ENCODE measurements at regions not wholly inside any gene's neighbourhood (a gene's known extent, or its start where the extent isn't known, plus 50 kb on each side); places are given as distances from the start of the nearest gene placed in this dataset.

GRCh38 chr13:21898459-21898858 lies 227.6 kb downstream of the FGF9 start:
- TF ChIP-seq CTCF (conservative IDR thresholded peaks at IDR 0.05; ENCODE audit: low read depth, low read length), result no peak
- no peak for TF ChIP-seq EZH2 (IDR thresholded peaks at IDR 0.05; ENCODE audit: low read length, unreplicated experiment)
